ENCODE measurements at regions not wholly inside any gene's neighbourhood (a gene's known extent, or its start where the extent isn't known, plus 50 kb on each side); places are given as distances from the start of the nearest gene placed in this dataset.

GRCh38 chr5:159385536-159385935 lies 55.2 kb upstream of the IL12B start:
- no peak for DNase-seq

GRCh38 chr5:159386028-159386711 lies 55.9 kb upstream of the IL12B start:
- no peak for DNase-seq

- no peak for DNase-seq
Measured at GRCh38 chr5:159392871-159393270, 62.6 kb upstream of the IL12B start.

GRCh38 chr5:159393854-159394274 lies 63.6 kb upstream of the IL12B start:
- no peak for DNase-seq

GRCh38 chr5:159395202-159395601 lies 64.9 kb upstream of the IL12B start:
- DNase-seq, result no peak

- DNase-seq, result no peak
Measured at GRCh38 chr5:159398936-159399335, 68.6 kb upstream of the IL12B start.

GRCh38 chr5:159400476-159400875 lies 70.2 kb upstream of the IL12B start:
- DNase-seq, result no peak

- DNase-seq, result no peak
Measured at GRCh38 chr5:159402311-159402710, 72.0 kb upstream of the IL12B start.

- no peak for DNase-seq
Measured at GRCh38 chr5:159402856-159403255, 72.6 kb upstream of the IL12B start.

- no peak for DNase-seq
Measured at GRCh38 chr5:159403906-159404681, 73.8 kb upstream of the IL12B start.

GRCh38 chr5:159405611-159406031 lies 75.3 kb upstream of the IL12B start:
- DNase-seq, result no peak

GRCh38 chr5:159406571-159406970 lies 76.3 kb upstream of the IL12B start:
- DNase-seq, result no peak

GRCh38 chr5:159409801-159410200 lies 79.5 kb upstream of the IL12B start:
- no peak for DNase-seq

- no peak for DNase-seq
Measured at GRCh38 chr5:159410480-159410879, 80.2 kb upstream of the IL12B start.

GRCh38 chr5:159411115-159411514 lies 80.8 kb upstream of the IL12B start:
- DNase-seq, result no peak

GRCh38 chr5:159412284-159413046 lies 82.2 kb upstream of the IL12B start:
- peak; percentile 71 to 73 for DNase-seq

- DNase-seq, result no peak
Measured at GRCh38 chr5:159414021-159414420, 83.7 kb upstream of the IL12B start.

GRCh38 chr5:159415301-159415937 lies 85.1 kb upstream of the IL12B start:
- no peak for DNase-seq

GRCh38 chr5:159416438-159416837 lies 86.2 kb upstream of the IL12B start:
- no peak for DNase-seq

- DNase-seq, result no peak
Measured at GRCh38 chr5:159417170-159417569, 86.9 kb upstream of the IL12B start.

GRCh38 chr5:159419576-159419975 lies 89.3 kb upstream of the IL12B start:
- no peak for DNase-seq

GRCh38 chr5:159420940-159421339 lies 90.7 kb upstream of the IL12B start:
- no peak for DNase-seq

- no peak for DNase-seq
Measured at GRCh38 chr5:159422361-159422760, 92.1 kb upstream of the IL12B start.
